HG03442 (cell line): ENCODE measurements at regions not wholly inside any gene's neighbourhood (a gene's known extent, or its start where the extent isn't known, plus 50 kb on each side); places are given as distances from the start of the nearest gene placed in this dataset.

ENCODE experiments used
- ATAC-seq: cut with Tn5 transposase; IDR thresholded peaks from one replicate; pipeline ENCODE4 v1.9.1; 2021; ENCODE audit warnings: mild to moderate bottlenecking, moderate library complexity; ENCODE audit not compliant: unreplicated experiment

- no peak for ATAC-seq
Measured at GRCh38 chr7:50174948-50175347, 81.9 kb upstream of the ZPBP start.

DNA sequence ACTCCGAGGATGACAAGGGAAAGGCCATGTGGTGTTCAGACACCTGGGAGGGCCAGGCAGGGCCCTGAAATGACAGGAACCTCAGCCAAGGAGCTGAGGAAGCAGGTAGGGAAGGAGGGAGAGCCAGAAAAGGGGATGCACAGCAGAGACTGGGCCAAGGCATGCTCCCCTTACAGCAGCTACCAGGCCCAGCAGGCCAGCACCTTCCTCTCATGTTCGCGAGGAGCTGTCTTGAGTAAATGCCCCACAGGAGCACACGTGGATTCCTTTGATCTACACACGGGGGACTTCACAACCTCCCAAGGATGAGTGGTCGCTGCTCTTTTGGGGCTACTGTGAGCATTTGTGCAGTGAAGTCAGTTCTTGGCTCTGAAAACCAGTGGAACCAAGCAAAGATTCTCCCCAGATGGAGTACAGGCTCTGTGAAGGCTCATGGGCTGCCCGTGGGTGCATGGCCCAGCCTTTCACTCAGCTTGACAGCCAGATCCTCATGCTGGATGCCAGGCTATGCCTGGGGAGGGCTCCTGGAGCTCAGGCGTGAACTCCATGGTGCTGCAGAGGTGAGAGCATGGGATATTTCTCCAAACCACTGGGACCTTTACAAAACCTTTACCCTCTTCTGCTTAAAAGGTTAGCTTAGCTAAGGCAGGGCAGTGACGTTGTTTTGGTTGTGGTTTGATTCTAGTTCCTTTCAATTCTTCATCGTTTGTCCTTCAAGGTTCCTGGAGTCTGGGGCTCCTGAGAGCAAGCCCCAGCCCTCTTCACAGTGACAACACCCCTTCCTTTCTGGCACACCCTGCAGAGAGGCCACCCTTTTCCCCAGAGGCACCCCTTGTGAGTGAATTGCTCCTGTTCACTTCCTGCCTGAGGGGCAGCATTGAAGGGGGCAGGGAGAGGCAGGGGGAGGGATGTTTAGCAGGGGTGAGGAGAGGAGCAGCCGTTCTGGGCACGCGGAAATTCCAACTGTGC lies 74.2 kb upstream of the ZPBP start:
- peak; percentile 50 for ATAC-seq

GRCh38 chr7:50164559-50165170 lies 71.6 kb upstream of the ZPBP start:
- ATAC-seq: no peak

- no peak for ATAC-seq
Measured at GRCh38 chr7:50160206-50160605, 67.2 kb upstream of the ZPBP start.

DNA sequence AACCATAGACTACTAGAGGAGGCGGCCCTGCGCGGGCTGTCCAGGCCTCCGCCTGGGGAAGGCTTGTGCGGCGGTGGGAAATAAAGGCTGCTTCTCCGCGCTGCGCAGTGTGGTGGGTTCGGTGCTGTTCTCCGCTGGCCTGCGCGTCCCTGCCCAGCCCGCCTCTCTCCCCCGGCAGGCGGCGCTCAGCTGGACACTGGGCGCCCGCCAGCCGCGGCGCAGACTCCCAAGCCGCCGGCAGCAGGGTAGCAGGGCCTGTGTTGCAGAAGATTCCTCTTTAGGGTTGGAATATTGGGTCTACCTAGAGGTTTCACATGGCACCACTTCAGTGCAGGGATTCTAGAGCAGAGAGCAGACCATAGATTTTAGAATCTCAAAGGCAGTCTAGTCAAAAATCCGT lies 66.1 kb upstream of the ZPBP start:
- ATAC-seq: no peak

GRCh38 chr7:50156706-50157105 lies 63.7 kb upstream of the ZPBP start:
- no peak for ATAC-seq

- no peak for ATAC-seq
Measured at GRCh38 chr7:50156163-50156562, 63.1 kb upstream of the ZPBP start.

- ATAC-seq: no peak
Measured at GRCh38 chr7:50155755-50156154, 62.7 kb upstream of the ZPBP start.

DNA sequence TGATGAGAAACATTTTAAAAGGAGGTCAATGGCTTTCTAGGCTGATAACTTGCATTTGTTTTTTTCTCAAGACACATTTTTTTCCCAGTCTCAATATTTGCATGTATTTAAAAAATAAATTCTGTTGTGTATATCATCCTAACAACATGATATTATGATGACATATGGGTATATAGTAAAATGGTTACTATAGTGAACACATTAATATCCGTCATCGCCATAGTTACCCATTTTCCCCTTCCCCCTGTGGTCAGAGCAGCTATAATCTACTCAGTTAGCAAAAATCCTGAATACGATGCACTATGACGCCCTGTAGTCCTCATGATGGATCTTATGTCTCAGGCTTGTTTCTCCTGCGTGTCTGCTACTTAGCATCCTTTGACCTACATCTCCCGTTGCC lies 60.9 kb upstream of the ZPBP start:
- no peak for ATAC-seq

DNA sequence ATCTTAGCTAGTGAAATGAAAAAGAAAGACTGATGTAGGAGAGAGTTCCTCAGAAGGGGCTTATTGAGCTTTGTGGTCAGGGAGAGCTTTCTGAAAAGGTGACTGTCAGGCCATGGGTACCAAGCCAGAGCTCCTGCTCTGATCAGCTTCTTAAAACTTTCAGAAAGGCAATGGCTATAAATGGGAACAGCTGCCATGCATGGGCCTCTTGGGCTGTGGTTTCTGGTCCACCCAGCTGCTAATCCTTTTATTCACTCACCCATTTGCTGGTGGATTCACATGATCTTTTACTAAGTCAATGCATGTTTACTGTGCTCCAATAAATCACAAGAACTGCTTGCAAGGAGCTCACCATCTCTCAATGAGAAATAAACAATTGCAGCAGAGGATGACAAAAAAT lies 60.1 kb upstream of the ZPBP start:
- peak; percentile 32 for ATAC-seq

DNA sequence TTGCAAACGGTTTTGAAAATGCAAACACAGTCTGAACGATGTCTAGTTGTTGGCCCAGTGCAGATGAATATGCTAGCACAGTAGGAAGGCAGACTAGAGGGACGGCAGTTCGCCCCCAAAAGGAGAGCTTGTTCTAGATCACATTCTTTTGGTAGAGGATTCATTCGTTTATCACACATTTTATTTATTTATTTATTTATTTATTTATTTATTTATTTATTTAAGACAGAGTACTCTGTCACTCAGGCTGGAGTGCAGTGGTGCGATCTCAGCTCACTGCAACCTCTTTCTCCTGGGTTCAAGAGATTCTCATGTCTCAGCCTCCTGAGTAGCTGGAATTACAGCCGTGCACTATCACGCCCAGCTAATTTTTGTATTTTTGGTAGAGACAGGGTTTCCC lies 59.4 kb upstream of the ZPBP start:
- ATAC-seq: no peak

DNA sequence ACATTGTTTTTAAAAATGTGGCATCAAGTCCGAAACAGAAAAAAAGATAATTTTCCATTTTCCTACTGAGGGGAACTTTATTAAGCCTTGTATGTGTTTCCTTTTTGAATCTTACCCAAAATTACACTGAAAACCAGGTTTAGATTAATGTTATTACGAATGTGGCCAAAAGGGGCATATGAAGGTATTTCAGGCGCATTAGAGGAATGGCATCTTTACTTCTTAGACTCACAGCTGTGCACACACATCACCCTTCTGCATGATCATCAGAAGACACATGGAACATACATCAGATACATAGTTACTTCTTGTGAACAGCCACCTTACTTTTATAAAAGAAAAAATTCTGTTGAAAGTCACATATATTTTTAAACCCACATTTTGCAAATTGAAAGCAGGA lies 58.6 kb upstream of the ZPBP start:
- ATAC-seq: no peak

DNA sequence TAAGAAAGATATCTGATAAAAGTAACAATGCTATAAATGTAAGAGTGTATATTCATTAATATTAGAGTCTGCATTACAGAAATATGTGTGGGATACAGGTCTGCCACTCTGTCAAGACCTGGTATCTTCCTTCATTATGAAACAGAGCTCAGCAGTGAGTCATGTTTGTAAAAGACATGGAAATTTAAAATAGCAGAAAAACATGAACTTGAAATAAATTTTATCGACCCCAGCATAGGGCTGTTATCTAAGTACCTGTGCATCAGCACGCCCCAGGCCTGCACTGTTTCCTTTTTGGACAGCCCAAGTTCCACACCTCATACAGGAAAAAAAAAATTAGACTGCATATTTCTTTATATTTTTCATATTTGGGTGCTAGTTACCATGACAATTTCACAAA lies 58.0 kb upstream of the ZPBP start:
- ATAC-seq: no peak

- no peak for ATAC-seq
Measured at GRCh38 chr7:50149369-50149768, 56.3 kb upstream of the ZPBP start.

DNA sequence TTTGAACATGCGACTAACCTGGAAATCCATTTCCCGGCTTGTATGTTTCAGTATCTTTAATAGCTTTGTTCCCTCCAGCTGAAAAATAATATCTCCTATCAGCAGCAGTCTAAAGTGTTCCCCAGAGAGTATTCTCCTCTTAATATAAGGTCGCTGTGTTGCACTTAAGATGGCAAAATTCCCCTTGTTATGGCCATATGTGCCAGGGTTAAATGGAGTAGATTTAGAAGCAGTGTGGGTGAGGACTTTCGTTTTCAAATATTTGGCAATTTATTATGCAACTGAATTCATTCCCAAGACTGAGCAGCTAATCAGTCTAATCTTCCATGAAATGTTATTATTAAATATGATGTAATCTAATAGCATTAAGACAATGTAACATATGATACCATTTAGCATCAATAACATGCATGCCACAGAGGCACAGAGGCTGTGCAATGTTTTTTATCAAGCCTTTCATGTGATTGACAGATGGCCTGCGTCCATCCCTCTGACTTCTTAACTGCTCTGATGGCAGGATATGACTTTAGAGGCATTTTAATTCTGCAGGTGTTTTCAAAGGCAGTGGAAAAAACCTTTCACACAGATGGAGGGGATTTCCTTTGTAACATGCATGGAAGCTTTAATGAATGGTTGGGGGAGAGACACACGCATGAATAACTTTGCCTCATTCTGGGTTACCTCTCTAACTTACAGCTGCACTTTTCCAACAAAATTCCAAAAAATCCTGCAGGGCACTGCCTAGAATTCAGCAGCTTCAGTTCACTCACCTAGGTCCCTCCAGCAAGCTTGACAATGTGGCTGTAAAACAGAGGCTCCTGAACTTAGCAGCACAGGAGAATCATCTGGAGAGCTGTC lies 55.1 kb upstream of the ZPBP start:
- ATAC-seq: peak; percentile 42

DNA sequence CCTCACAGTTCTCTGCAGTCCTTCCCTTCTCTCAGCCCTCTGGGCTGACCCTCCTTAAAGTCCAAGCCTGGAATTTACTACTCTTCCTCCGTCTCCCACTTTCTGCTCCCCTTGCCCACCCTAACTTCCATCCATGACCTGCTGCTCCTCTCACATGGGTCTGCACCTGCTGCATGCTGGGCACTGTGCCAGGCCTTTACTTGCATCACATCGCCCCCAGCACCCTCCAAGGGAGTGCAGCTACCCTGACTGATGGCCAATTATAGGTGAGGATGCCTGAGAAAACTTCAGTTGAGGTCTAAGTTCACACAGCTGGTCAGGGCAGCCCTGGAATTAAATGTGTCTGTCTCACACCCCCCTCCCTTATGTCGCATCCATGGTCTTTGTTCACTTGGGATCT lies 53.6 kb upstream of the ZPBP start:
- no peak for ATAC-seq

- peak; percentile 41 for ATAC-seq
Measured at GRCh38 chr7:50145801-50146338, 52.8 kb upstream of the ZPBP start.

DNA sequence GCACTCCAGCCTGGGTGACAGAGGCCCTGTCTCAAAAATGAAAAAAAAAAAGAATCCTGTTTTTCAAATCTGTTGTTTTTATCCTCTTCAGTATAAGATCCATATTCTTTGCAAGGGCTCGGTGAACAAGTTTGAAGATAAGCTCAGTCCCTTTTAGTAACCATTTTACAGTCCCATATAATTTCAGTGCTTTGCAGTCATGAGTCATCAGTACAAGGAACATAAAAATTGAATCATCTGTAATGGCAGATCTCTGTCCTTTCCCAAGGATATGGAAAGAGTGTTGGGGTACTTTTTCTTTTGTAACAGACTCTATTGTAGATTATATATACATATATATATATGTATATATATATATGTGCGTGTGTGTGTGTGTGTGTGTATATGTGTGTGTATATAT lies 52.2 kb upstream of the ZPBP start:
- no peak for ATAC-seq
